HCEC 1CT (cell line): ENCODE measurements at regions not wholly inside any gene's neighbourhood (a gene's known extent, or its start where the extent isn't known, plus 50 kb on each side); places are given as distances from the start of the nearest gene placed in this dataset.

ENCODE experiments used
- DNase-seq: peaks from one replicate; pipeline ENCODE4 v3.0.0-alpha.2; 2017

GRCh38 chr2:142217804-142218203, 87.0 kb upstream of the LRP1B start:
- peak; percentile 50 for DNase-seq

GRCh38 chr2:142200062-142200461, 69.2 kb upstream of the LRP1B start:
- DNase-seq, result no peak

GRCh38 chr2:142199073-142199472, 68.3 kb upstream of the LRP1B start:
- DNase-seq, result no peak

- peak; percentile 50 for DNase-seq
These were observed 60.0 kb upstream of the LRP1B start for GRCh38 chr2:142190805-142191204.

- DNase-seq, result peak; percentile 37
These were observed 58.7 kb upstream of the LRP1B start for GRCh38 chr2:142189501-142189900.

GRCh38 chr2:142188562-142188961, 57.7 kb upstream of the LRP1B start:
- peak; percentile 57 for DNase-seq

- no peak for DNase-seq
These were observed 50.2 kb upstream of the LRP1B start for GRCh38 chr2:142180820-142181533.
